ENCODE measurements at regions not wholly inside any gene's neighbourhood (a gene's known extent, or its start where the extent isn't known, plus 50 kb on each side); places are given as distances from the start of the nearest gene placed in this dataset.
"Not testable (repeated sequence)": the region's sequence is repeated elsewhere in the genome, so short reads cannot be mapped to it uniquely, and the experiment has no call there.

GRCh38 chrX:93468075-93468474 lies 205.3 kb downstream of the NAP1L3 start:
- no peak for DNase-seq (ENCODE audit: low read depth in 4 of 4, low spot score in 3 of 4)

- no peak for DNase-seq (ENCODE audit: low read depth in 4 of 4, low spot score in 3 of 4)
Observed at GRCh38 chrX:93466383-93466782, 207.0 kb downstream of the NAP1L3 start.

- DNase-seq (ENCODE audit: low read depth in 4 of 4, low spot score in 3 of 4) = no peak
Observed at GRCh38 chrX:93461060-93461459, 212.3 kb downstream of the NAP1L3 start.

- no peak for DNase-seq (ENCODE audit: low read depth in 4 of 4, low spot score in 3 of 4)
Observed at GRCh38 chrX:93454509-93454908, 218.9 kb downstream of the NAP1L3 start.

- DNase-seq (ENCODE audit: low read depth in 4 of 4, low spot score in 3 of 4) = not testable (repeated sequence)
Observed at GRCh38 chrX:93434721-93435120, 238.7 kb downstream of the NAP1L3 start.

- DNase-seq (ENCODE audit: low read depth in 4 of 4, low spot score in 3 of 4) = no peak
Observed at GRCh38 chrX:93428497-93428896, 244.9 kb downstream of the NAP1L3 start.

- DNase-seq (ENCODE audit: low read depth in 4 of 4, low spot score in 3 of 4) = peak in 1 of 4 donors; percentile 1
Observed at GRCh38 chrX:93422693-93423092, 250.7 kb downstream of the NAP1L3 start.

- DNase-seq (ENCODE audit: low read depth in 4 of 4, low spot score in 3 of 4) = no peak
Observed at GRCh38 chrX:93420525-93421082, 252.8 kb downstream of the NAP1L3 start.

GRCh38 chrX:93420090-93420489 lies 253.3 kb downstream of the NAP1L3 start:
- DNase-seq (ENCODE audit: low read depth in 4 of 4, low spot score in 3 of 4) = no peak

GRCh38 chrX:93419642-93420041 lies 253.7 kb downstream of the NAP1L3 start:
- DNase-seq (ENCODE audit: low read depth in 4 of 4, low spot score in 3 of 4) = no peak

GRCh38 chrX:93404121-93404520 lies 269.3 kb downstream of the NAP1L3 start:
- no peak for DNase-seq (ENCODE audit: low read depth in 4 of 4, low spot score in 3 of 4)

GRCh38 chrX:93354651-93355050 lies 318.7 kb downstream of the NAP1L3 start:
- no peak for DNase-seq (ENCODE audit: low read depth in 4 of 4, low spot score in 3 of 4)

GRCh38 chrX:93346309-93346708 lies 327.1 kb downstream of the NAP1L3 start:
- DNase-seq (ENCODE audit: low read depth in 4 of 4, low spot score in 3 of 4) = no peak

GRCh38 chrX:93344287-93344686 lies 329.1 kb downstream of the NAP1L3 start:
- DNase-seq (ENCODE audit: low read depth in 4 of 4, low spot score in 3 of 4) = not testable (repeated sequence)

GRCh38 chrX:93332329-93332728 lies 341.0 kb downstream of the NAP1L3 start:
- DNase-seq (ENCODE audit: low read depth in 4 of 4, low spot score in 3 of 4) = no peak

- no peak for DNase-seq (ENCODE audit: low read depth in 4 of 4, low spot score in 3 of 4)
Observed at GRCh38 chrX:93322110-93322509, 351.3 kb downstream of the NAP1L3 start.

GRCh38 chrX:93319609-93320008 lies 353.8 kb downstream of the NAP1L3 start:
- DNase-seq (ENCODE audit: low read depth in 4 of 4, low spot score in 3 of 4) = no peak

Measured in left renal pelvis (tissue), 4 donors.